ENCODE measurements at regions not wholly inside any gene's neighbourhood (a gene's known extent, or its start where the extent isn't known, plus 50 kb on each side); places are given as distances from the start of the nearest gene placed in this dataset.

DNA sequence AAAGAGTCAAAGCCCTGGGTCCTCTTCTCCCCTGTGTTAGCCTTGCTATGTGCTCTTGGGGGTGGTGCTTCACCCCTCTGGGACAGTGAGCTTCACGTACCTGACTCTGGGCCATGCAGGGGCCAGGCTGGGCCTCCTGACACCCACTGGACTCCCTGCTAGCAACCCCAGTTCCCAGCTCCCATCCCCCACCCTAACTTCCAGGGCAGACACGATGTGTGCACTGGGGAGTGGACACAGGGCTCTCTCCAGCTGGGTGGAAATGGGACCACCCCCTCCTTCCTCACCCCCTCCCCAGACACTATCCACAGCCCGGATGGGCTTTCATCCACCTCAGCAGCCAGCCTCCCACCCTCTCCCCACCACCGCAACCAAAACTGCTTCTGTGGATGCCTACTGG, 113.0 kb upstream of the ZNF479 start:
- no peak overlapping the region for H3K27ac ChIP-seq
- no peak overlapping the region for H3K4me3 ChIP-seq
- no peak overlapping the region for H3K9ac ChIP-seq
- no peaks in the 10 kb centered on the region for H4K20me1 ChIP-seq
- TF ChIP-seq Cebpa-rat (IDR thresholded peaks at IDR 0.05): no peak
- no peaks in the 10 kb centered on the region for H3K36me3 ChIP-seq
- H3K4me1 ChIP-seq: no peaks in the 10 kb centered on the region
- H3K4me2 ChIP-seq: no peak overlapping the region
- H3K9me3 ChIP-seq (replicated peaks in 1 of 11): peaks cover 70 to 98% (median 86%) of the 10 kb centered on the region in 11 experiments
- no peaks in the 10 kb centered on the region for H3K27me3 ChIP-seq

DNA sequence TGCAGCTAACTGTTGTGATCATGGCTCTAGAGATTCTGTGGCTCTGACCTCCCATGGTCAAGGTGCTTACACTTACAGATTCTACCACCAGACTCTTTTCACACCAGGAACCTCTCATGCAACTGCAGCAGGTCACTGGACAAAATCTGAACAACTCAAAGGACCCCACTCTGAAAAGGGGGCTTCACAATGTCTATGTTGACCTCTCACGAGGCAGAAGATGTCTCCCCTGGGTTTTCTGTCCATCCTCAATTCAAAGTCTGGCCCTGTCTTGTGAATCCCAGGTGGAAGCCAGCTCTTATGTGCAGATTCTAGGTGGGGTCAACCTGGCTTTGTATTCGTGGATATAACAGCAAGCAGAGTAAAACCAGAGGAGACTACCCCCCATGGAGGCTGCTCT, 118.6 kb upstream of the ZNF479 start:
- H3K4me2 ChIP-seq: no peak overlapping the region
- TF ChIP-seq Cebpa-rat (IDR thresholded peaks at IDR 0.05): no peak

DNA sequence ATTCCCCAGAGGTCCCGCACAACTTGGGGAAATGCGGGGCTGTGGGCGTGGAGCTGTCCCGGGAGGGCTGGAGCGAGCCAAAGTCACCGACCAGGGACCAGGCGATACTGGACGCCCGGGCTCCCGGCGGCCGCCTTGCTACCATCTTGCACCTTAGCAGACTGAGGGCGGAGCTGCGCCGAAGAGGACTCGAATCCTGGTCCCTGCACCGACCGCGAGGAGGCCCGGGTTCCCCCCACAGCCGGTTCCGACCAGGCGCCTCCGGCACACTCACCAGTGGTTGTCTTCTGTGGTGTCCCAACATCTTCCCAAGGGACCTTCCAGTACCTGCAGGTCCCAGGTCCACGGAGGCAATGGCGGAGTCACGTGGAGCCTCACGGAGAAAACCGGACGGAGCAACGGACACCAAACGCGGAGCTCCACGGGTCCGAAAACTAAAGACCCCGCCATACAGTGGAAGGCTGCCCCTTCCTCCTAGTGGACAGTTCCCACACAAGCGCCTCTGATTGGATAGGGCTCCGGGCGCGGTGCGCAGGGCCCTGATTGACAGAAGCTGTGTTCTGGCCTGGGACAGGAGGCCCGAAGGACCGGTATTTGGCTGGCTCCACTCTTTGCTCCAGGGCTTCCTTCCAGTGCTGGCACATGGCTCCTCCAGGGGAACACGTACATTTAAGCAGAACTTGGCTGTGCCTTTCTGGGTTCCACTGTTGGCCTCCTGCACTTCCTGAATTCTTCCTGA, 124.6 kb upstream of the ZNF479 start:
- peaks cover 62 to 82% (median 75%) of the 10 kb centered on the region in 11 experiments for H3K9me3 ChIP-seq (replicated peaks in 1 of 11)

More for the DNA sequence above, 118.6 kb upstream of the ZNF479 start:
- Histone ChIP-seq H3K27ac (no peak overlapping the region), H3K36me3 (no peaks in the 10 kb centered on the region), H4K20me1 (no peaks in the 10 kb centered on the region), H3K9ac (no peak overlapping the region), H3K27me3 (no peaks in the 10 kb centered on the region), H3K4me1 (no peaks in the 10 kb centered on the region), H3K4me3 (no peak overlapping the region), H3K9me3 (replicated peaks in 1 of 11) (peaks cover 56 to 79% (median 73%) of the 10 kb centered on the region in 11 experiments)

DNA sequence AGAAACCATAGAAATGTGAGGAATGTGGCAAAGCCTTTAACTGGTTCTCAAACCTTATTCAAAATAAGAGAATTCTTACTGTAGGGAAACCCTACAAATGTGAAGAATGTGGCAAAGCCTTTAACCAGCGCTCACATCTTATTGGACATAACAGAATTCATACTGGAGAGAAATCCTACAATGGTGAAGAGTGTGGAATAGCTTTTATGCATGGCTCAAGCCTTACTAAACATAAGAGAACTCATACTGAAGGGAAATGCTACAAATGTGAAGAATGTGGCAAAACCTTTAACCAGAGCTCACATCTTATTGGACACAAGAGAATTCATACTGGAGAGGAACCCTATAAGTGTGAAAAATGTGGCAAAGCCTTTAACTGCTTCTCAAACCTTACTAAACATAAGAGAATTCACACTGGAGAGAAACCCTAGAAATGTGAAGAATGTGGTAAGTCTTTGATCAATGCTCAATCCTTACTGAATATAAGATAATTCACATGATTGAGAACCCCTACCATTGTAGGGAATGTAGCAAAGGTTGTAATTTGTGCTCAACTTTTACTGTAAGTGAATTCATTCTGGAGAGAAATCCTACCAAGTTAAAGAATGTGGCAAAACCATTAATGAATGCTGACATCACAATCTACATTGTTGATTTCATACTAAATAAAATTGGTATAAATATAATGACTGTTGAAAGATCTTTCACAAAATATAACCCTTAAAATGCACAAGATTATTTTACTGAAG, 142.5 kb upstream of the ZNF479 start:
- no peak overlapping the region for H3K4me3 ChIP-seq
- H3K4me2 ChIP-seq: no peak overlapping the region
- no peaks in the 10 kb centered on the region for H3K36me3 ChIP-seq
- no peaks in the 10 kb centered on the region for H4K20me1 ChIP-seq
- no peaks in the 10 kb centered on the region for H3K4me1 ChIP-seq
- TF ChIP-seq Cebpa-rat (IDR thresholded peaks at IDR 0.05): no peak
- no peak overlapping the region for H3K9ac ChIP-seq
- no peaks in the 10 kb centered on the region for H3K27me3 ChIP-seq
- no peak overlapping the region for H3K27ac ChIP-seq
- peaks cover 92 to 100% (median 98%) of the 10 kb centered on the region in 11 experiments for H3K9me3 ChIP-seq (replicated peaks in 1 of 11)

More for the DNA sequence above, 124.6 kb upstream of the ZNF479 start:
- no peak overlapping the region for H3K4me3 ChIP-seq
- H3K4me1 ChIP-seq: no peaks in the 10 kb centered on the region
- TF ChIP-seq Cebpa-rat (IDR thresholded peaks at IDR 0.05): no peak
- no peaks in the 10 kb centered on the region for H4K20me1 ChIP-seq
- no peak overlapping the region for H3K4me2 ChIP-seq
- H3K36me3 ChIP-seq: no peaks in the 10 kb centered on the region
- H3K27me3 ChIP-seq: no peaks in the 10 kb centered on the region
- no peak overlapping the region for H3K27ac ChIP-seq
- no peak overlapping the region for H3K9ac ChIP-seq

DNA sequence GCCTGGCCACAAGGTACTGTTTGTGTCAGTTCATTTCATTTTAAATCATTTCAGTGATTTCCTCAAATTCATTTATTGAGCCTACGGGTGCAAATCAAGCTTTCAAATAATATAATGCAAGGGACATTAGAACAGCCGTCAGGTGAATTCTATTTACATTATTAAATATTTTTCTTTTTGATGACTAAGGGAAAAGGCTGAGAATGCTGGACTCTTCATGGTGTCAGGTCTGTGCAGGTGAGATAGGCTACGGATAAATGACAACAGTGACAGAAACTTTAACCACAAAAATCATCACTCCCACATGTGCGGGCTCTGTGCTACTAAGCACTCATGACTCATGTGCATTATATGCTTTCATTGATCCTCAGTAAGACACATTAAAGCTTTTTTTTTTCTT, 149.2 kb upstream of the ZNF716 start:
- no peaks in the 10 kb centered on the region for H3K36me3 ChIP-seq
- no peaks in the 10 kb centered on the region for H3K27me3 ChIP-seq
- no peak for TF ChIP-seq Cebpa-rat (IDR thresholded peaks at IDR 0.05)
- no peak overlapping the region for H3K4me2 ChIP-seq
- no peak overlapping the region for H3K9ac ChIP-seq
- H3K4me1 ChIP-seq: peaks cover 0 to 10% (median 0%) of the 10 kb centered on the region in 10 experiments; a peak in 8 of 20 replicates
- peaks cover 54 to 89% (median 70%) of the 10 kb centered on the region in 11 experiments for H3K9me3 ChIP-seq (replicated peaks in 1 of 11)
- H3K4me3 ChIP-seq: no peak overlapping the region
- no peak overlapping the region for H3K27ac ChIP-seq
- H4K20me1 ChIP-seq: no peaks in the 10 kb centered on the region

DNA sequence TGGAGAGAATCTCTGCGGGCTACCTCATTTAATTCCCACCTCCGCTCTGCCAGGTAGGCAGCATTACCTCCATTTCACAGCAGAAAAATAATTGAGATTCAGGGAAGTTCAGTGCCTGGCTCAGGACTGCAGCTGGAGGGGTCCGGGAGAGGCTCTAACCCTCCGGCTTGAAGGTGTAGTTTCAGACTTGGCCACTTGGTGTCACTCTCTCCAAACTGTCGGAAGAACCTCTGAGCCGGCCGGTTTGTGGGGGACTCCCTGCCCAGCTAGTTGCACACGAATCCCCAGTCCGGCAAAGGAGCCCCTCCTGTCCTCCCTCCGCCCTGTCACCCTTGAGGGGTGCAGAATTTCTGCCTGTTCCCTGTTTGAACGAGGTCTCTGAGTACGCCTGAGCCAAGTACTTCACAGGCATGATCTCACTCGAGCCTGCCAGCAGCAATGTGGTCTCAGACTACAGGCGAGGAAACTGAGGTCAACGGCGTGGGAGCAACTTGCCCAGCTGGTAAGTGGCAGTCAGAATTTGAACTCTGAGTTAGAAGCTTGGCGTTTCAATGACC, 144.7 kb upstream of the ZNF716 start:
- Histone ChIP-seq H3K27ac (no peak overlapping the region), H3K36me3 (no peaks in the 10 kb centered on the region), H3K4me1 (peaks cover 0 to 10% (median 0%) of the 10 kb centered on the region in 10 experiments; a peak in 8 of 20 replicates), H3K4me3 (no peak overlapping the region), H3K9ac (no peak overlapping the region), H3K4me2 (peak overlapping the region in 2 of 11 experiments; percentile 2 to 32; a peak in 2 of 22 replicates), H4K20me1 (no peaks in the 10 kb centered on the region), H3K27me3 (no peaks in the 10 kb centered on the region), H3K9me3 (replicated peaks in 1 of 11) (peaks cover 65 to 97% (median 81%) of the 10 kb centered on the region in 11 experiments)
- TF ChIP-seq Cebpa-rat (IDR thresholded peaks at IDR 0.05): no peak

DNA sequence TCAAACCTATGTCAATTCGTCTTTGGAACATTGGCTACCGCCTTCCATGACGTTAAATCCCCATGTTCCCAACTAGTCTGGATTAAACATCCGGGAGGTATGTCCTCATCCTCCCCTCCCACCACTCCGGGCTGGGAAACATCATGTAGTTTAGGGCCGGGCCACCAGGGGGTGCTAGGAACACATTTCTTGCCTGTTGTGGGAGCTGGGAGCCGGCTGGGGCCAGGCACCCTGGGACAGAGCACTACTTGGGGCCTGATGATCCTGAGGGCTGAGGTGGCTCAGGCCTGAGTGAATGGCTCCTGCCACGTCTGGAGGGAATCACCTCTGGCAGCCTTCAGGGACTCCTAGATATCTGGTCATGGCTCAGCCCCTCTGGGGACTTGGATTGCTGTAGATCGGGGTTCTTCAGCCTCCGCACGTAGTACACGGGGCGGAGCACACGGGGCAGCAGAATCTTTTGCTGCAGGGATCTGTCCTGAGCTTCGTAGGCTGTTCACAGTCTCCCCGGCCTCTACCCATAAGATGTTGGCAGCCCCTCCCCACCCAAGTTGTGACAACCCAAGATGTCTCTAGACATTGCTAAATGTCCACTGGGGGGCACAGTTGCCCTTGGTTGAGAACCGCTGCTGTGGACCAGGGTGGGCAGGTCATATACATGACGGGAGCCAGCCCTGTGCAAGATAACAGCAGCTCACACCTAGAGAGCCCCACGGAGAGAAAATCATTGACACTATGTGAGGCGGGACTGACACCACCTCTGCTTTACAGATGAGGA, 141.2 kb upstream of the ZNF716 start:
- Histone ChIP-seq H3K9ac (no peak overlapping the region), H3K4me2 (no peak overlapping the region), H3K27ac (no peak overlapping the region), H3K36me3 (no peaks in the 10 kb centered on the region), H3K9me3 (replicated peaks in 1 of 11) (peaks cover 50 to 90% (median 72%) of the 10 kb centered on the region in 11 experiments), H3K27me3 (no peaks in the 10 kb centered on the region), H3K4me1 (peaks cover 0 to 10% (median 0%) of the 10 kb centered on the region in 10 experiments; a peak in 8 of 20 replicates), H4K20me1 (no peaks in the 10 kb centered on the region), H3K4me3 (no peak overlapping the region)
- no peak for TF ChIP-seq Cebpa-rat (IDR thresholded peaks at IDR 0.05)

DNA sequence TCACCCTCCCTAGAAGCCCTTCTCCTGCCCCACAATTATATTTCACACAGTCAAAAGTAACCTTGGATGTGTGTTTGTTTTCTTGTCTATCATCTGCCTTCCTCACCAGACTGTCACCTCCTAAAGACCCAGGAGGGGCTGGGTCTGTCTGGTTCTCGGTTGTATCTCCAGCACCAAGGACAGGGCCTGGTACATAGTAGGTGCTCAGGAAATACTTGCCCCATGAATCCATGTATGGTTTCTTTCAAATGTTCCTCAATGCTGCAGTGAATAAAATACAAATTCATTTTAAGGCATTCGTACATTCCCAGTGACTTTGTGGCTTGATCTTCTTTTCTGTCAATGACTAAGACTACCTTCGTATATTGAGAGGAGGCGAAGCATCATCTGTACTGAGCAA, 122.9 kb upstream of the ZNF716 start:
- peaks cover 65 to 96% (median 84%) of the 10 kb centered on the region in 11 experiments for H3K9me3 ChIP-seq (replicated peaks in 1 of 11)
- no peaks in the 10 kb centered on the region for H3K4me1 ChIP-seq
- no peak overlapping the region for H3K4me3 ChIP-seq
- no peaks in the 10 kb centered on the region for H3K36me3 ChIP-seq
- H3K4me2 ChIP-seq: no peak overlapping the region
- TF ChIP-seq Cebpa-rat (IDR thresholded peaks at IDR 0.05): no peak
- no peaks in the 10 kb centered on the region for H3K27me3 ChIP-seq
- H3K9ac ChIP-seq: no peak overlapping the region
- no peak overlapping the region for H3K27ac ChIP-seq
- no peaks in the 10 kb centered on the region for H4K20me1 ChIP-seq

DNA sequence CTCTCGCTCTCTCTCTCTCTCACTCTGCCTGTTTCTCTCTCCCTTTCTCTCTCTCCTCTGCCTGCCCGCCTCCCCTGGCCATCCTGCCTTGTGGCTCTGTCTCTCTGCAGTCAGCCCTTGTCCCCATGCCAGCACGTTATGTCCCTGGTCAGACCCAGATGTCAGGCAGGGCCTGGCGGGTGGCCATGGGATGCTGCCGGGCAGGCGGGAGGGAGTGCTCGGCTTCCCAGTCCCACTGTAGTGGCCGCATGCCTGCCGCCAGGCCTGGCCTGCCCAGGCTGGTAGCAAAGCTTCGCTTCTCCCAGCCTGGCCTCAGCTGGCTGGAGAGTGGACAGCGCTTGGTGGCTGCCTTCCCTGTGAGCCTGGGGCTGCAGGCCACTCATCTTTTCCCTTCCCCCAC, 121.5 kb upstream of the ZNF716 start:
- no peak overlapping the region for H3K4me2 ChIP-seq
- no peaks in the 10 kb centered on the region for H3K27me3 ChIP-seq
- no peak for TF ChIP-seq Cebpa-rat (IDR thresholded peaks at IDR 0.05)
- no peak overlapping the region for H3K4me3 ChIP-seq
- H3K9ac ChIP-seq: no peak overlapping the region
- H4K20me1 ChIP-seq: no peaks in the 10 kb centered on the region
- no peak overlapping the region for H3K27ac ChIP-seq
- no peaks in the 10 kb centered on the region for H3K36me3 ChIP-seq
- peaks cover 73 to 96% (median 87%) of the 10 kb centered on the region in 11 experiments for H3K9me3 ChIP-seq (replicated peaks in 1 of 11)
- H3K4me1 ChIP-seq: no peaks in the 10 kb centered on the region

Data from BLaER1 treated with 17β-estradiol and CSF1 and Interleukin-3, amounts not matched to agents 10 nM and 100 nM (cell line).